ENCODE measurements at regions not wholly inside any gene's neighbourhood (a gene's known extent, or its start where the extent isn't known, plus 50 kb on each side); places are given as distances from the start of the nearest gene placed in this dataset.

GRCh38 chr12:19003141-19003540 is 126.4 kb upstream of the PLEKHA5 start:
- Histone ChIP-seq H3K9me3 (replicated peaks; ENCODE audit: control insufficient read depth, insufficient read depth, low read length) (no peaks in the 10 kb centered on the region), H3K36me3 (ENCODE audit: control insufficient read depth in 2 of 2, insufficient read depth in 2 of 2, low read length in 1 of 2) (no peaks in the 10 kb centered on the region), H2AFZ (ENCODE audit: control insufficient read depth, low read depth, low read length) (no peak overlapping the region), H3K9ac (ENCODE audit: control insufficient read depth, insufficient read depth, low read length) (no peak overlapping the region), H3K4me3 (no peak overlapping the region), H3K79me2 (ENCODE audit: control insufficient read depth, insufficient read depth, low read length) (no peaks in the 10 kb centered on the region), H3K4me2 (ENCODE audit: control insufficient read depth, insufficient read depth) (no peak overlapping the region), H4K20me1 (ENCODE audit: control insufficient read depth, insufficient read depth) (no peaks in the 10 kb centered on the region), H3K27me3 (replicated peaks in 1 of 2; ENCODE audit: control insufficient read depth in 2 of 2, insufficient read depth in 2 of 2, low read length in 1 of 2) (no peaks in the 10 kb centered on the region), H3K27ac (ENCODE audit: control insufficient read depth, insufficient read depth) (no peak overlapping the region), H3K4me1 (ENCODE audit: control insufficient read depth, insufficient read depth, low read length) (no peaks in the 10 kb centered on the region)
- ChIA-PET CTCF (no interaction called here), RAD21 (ENCODE audit: unreplicated experiment) (no interaction called here), SMC1A (ENCODE audit: uncharacterized antibody, unreplicated experiment) (interaction anchor here (0.9 to 1.0 kb wide), 2 partner anchors 11 to 13 kb away, joined by 3 read pairs; no protein-coding TSS in a partner anchor), POLR2A (no interaction called here)
- in situ Hi-C loops (cut with MboI) = no loop called here
- intact Hi-C loops (cut with micrococcal nuclease; ENCODE audit: unreplicated experiment) = no loop called here
- DNase-seq (ENCODE audit: low read depth, low spot score) = no peak
- 6% methylated on average over 2 of the region's 2 CpGs for WGBS (ENCODE audit: insufficient coverage, insufficient replicate concordance, low lambda C conversion rate, missing lambda C conversion rate)
- no peak for TF ChIP-seq RELA (IDR thresholded peaks at IDR 0.05; ENCODE audit: borderline replicate concordance, partially characterized antibody)
- no peak for TF ChIP-seq EED (IDR thresholded peaks at IDR 0.05; ENCODE audit: low read depth)
- TF ChIP-seq, protein P1, sequence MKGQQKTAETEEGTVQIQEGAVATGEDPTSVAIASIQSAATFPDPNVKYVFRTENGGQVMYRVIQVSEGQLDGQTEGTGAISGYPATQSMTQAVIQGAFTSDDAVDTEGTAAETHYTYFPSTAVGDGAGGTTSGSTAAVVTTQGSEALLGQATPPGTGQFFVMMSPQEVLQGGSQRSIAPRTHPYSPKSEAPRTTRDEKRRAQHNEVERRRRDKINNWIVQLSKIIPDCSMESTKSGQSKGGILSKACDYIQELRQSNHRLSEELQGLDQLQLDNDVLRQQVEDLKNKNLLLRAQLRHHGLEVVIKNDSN (IDR thresholded peaks at IDR 0.05; ENCODE audit: borderline replicate concordance, extremely low read length, insufficient read depth, low read depth, low read length) = no peak
- no peak for TF ChIP-seq SMARCA5 (IDR thresholded peaks at IDR 0.05)
- TF ChIP-seq RUNX3 (IDR thresholded peaks at IDR 0.05; ENCODE audit: low read length) = no peak
- no peak for TF ChIP-seq TCF12 (IDR thresholded peaks at IDR 0.05; ENCODE audit: low read depth, low read length)
- TF ChIP-seq, protein P2, sequence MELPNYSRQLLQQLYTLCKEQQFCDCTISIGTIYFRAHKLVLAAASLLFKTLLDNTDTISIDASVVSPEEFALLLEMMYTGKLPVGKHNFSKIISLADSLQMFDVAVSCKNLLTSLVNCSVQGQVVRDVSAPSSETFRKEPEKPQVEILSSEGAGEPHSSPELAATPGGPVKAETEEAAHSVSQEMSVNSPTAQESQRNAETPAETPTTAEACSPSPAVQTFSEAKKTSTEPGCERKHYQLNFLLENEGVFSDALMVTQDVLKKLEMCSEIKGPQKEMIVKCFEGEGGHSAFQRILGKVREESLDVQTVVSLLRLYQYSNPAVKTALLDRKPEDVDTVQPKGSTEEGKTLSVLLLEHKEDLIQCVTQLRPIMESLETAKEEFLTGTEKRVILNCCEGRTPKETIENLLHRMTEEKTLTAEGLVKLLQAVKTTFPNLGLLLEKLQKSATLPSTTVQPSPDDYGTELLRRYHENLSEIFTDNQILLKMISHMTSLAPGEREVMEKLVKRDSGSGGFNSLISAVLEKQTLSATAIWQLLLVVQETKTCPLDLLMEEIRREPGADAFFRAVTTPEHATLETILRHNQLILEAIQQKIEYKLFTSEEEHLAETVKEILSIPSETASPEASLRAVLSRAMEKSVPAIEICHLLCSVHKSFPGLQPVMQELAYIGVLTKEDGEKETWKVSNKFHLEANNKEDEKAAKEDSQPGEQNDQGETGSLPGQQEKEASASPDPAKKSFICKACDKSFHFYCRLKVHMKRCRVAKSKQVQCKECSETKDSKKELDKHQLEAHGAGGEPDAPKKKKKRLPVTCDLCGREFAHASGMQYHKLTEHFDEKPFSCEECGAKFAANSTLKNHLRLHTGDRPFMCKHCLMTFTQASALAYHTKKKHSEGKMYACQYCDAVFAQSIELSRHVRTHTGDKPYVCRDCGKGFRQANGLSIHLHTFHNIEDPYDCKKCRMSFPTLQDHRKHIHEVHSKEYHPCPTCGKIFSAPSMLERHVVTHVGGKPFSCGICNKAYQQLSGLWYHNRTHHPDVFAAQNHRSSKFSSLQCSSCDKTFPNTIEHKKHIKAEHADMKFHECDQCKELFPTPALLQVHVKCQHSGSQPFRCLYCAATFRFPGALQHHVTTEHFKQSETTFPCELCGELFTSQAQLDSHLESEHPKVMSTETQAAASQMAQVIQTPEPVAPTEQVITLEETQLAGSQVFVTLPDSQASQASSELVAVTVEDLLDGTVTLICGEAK (IDR thresholded peaks at IDR 0.05; ENCODE audit: borderline replicate concordance) = no peak
- no peak for TF ChIP-seq CHD2 (IDR thresholded peaks at IDR 0.05; ENCODE audit: borderline replicate concordance, low read depth, low read length)
- TF ChIP-seq SIN3A (IDR thresholded peaks at IDR 0.05; ENCODE audit: low read depth, low read length) = no peak
- no peak for TF ChIP-seq NFIC (IDR thresholded peaks at IDR 0.05; ENCODE audit: low read depth, low read length)
- TF ChIP-seq IRF4 (IDR thresholded peaks at IDR 0.05; ENCODE audit: low read depth, low read length) = no peak
- TF ChIP-seq SP1 (IDR thresholded peaks at IDR 0.05; ENCODE audit: low read depth, low read length) = no peak
- TF ChIP-seq WRNIP1 (IDR thresholded peaks at IDR 0.05; ENCODE audit: borderline replicate concordance, low read depth, low read length) = no peak
- BruUV-seq (replicated peaks) = no TSS peak
- FAIRE-seq = no peak
- no peak for ATAC-seq

All from GM12878 (cell line).